ENCODE measurements at regions not wholly inside any gene's neighbourhood (a gene's known extent, or its start where the extent isn't known, plus 50 kb on each side); places are given as distances from the start of the nearest gene placed in this dataset.

GRCh38 chr2:102085238-102085637, 57.3 kb upstream of the IL1R1 start:
- no peak for TF ChIP-seq CTCF (conservative IDR thresholded peaks at IDR 0.05; ENCODE audit: low read depth, low read length)
- H3K4me3 ChIP-seq (ENCODE audit: low read depth, low read length), result no peak overlapping the region
- no peak for DNase-seq (ENCODE audit: low read depth)

GRCh38 chr2:102086150-102086872, 56.2 kb upstream of the IL1R1 start:
- no peak for TF ChIP-seq CTCF (conservative IDR thresholded peaks at IDR 0.05; ENCODE audit: low read depth, low read length)
- no peak for DNase-seq (ENCODE audit: low read depth)
- no peak overlapping the region for H3K4me3 ChIP-seq (ENCODE audit: low read depth, low read length)

GRCh38 chr2:102091121-102091520, 51.4 kb upstream of the IL1R1 start:
- TF ChIP-seq CTCF (conservative IDR thresholded peaks at IDR 0.05; ENCODE audit: low read depth, low read length), result no peak

GRCh38 chr2:102091908-102092307, 50.6 kb upstream of the IL1R1 start:
- H3K4me3 ChIP-seq (ENCODE audit: low read depth, low read length), result no peak overlapping the region
- DNase-seq (ENCODE audit: low read depth), result no peak
- TF ChIP-seq CTCF (conservative IDR thresholded peaks at IDR 0.05; ENCODE audit: low read depth, low read length), result no peak

More at GRCh38 chr2:102091121-102091520, 51.4 kb upstream of the IL1R1 start:
- H3K4me3 ChIP-seq (ENCODE audit: low read depth, low read length), result no peak overlapping the region
- DNase-seq (ENCODE audit: low read depth), result no peak

GRCh38 chr2:102092535-102092934, 50.0 kb upstream of the IL1R1 start:
- no peak for DNase-seq (ENCODE audit: low read depth)
- no peak overlapping the region for H3K4me3 ChIP-seq (ENCODE audit: low read depth, low read length)
- no peak for TF ChIP-seq CTCF (conservative IDR thresholded peaks at IDR 0.05; ENCODE audit: low read depth, low read length)
